GM06990 (cell line): ENCODE measurements at regions not wholly inside any gene's neighbourhood (a gene's known extent, or its start where the extent isn't known, plus 50 kb on each side); places are given as distances from the start of the nearest gene placed in this dataset.
"Not testable (repeated sequence)": the region's sequence is repeated elsewhere in the genome, so short reads cannot be mapped to it uniquely, and the experiment has no call there.

Experiments
- DNase-seq: peaks from one replicate; pipeline ENCODE4 v3.0.0-alpha.2; 2011; ENCODE audit not compliant: insufficient read length; ENCODE audit errors: extremely low read depth
- H3K27me3 ChIP-seq: replicated peaks from 2 replicates; pipeline ENCODE4 v1.6.0; 2011; ENCODE audit warnings: low read length; ENCODE audit not compliant: control insufficient read depth, insufficient read depth
- H3K36me3 ChIP-seq: 2 replicates; pipeline ENCODE4 v1.5.1; 2011; ENCODE audit warnings: low read length; ENCODE audit not compliant: control insufficient read depth, insufficient read depth
- H3K4me3 ChIP-seq: replicated peaks from 2 replicates; pipeline ENCODE4 v1.5.1; 2011; ENCODE audit warnings: low read depth, mild to moderate bottlenecking, control low read depth, low read length
- CTCF ChIP-seq: IDR thresholded peaks from 2 replicates; pipeline ENCODE4 v1.5.1; 2011; ENCODE audit warnings: low read length, control low read depth, mild to moderate bottlenecking, inconsistent platforms; ENCODE audit not compliant: insufficient read depth, poor library complexity, severe bottlenecking

GRCh38 chr5:85651731-85652130 is 966.0 kb upstream of the COX7C start:
- Histone ChIP-seq H3K36me3 (no peaks in the 10 kb centered on the region), H3K27me3 (no peaks in the 10 kb centered on the region)
- no peak for TF ChIP-seq CTCF

GRCh38 chr5:85654144-85654543 is 963.6 kb upstream of the COX7C start:
- not testable (repeated sequence) for DNase-seq, H3K4me3 ChIP-seq, H3K36me3 ChIP-seq, H3K27me3 ChIP-seq

More at GRCh38 chr5:85651731-85652130, 966.0 kb upstream of the COX7C start:
- H3K4me3 ChIP-seq = no peak overlapping the region
- no peak for DNase-seq

- no peaks in the 10 kb centered on the region for H3K36me3 ChIP-seq
- TF ChIP-seq CTCF = no peak
- H3K27me3 ChIP-seq = no peaks in the 10 kb centered on the region
- no peak overlapping the region for H3K4me3 ChIP-seq
- DNase-seq = no peak
Observed at GRCh38 chr5:85656050-85656449, 961.7 kb upstream of the COX7C start.

GRCh38 chr5:85657328-85657727 is 960.4 kb upstream of the COX7C start:
- not testable (repeated sequence) for H3K36me3 ChIP-seq, H3K4me3 ChIP-seq, DNase-seq, H3K27me3 ChIP-seq

GRCh38 chr5:85662969-85663707 is 954.6 kb upstream of the COX7C start:
- not testable (repeated sequence) for H3K27me3 ChIP-seq, DNase-seq, H3K4me3 ChIP-seq, H3K36me3 ChIP-seq

GRCh38 chr5:85663708-85664031 is 954.1 kb upstream of the COX7C start:
- Histone ChIP-seq H3K27me3 (no peaks in the 10 kb centered on the region), H3K36me3 (no peaks in the 10 kb centered on the region), H3K4me3 (no peak overlapping the region)
- no peak for DNase-seq
- no peak for TF ChIP-seq CTCF

GRCh38 chr5:85670417-85670816 is 947.3 kb upstream of the COX7C start:
- no peak for TF ChIP-seq CTCF
- H3K27me3 ChIP-seq = no peaks in the 10 kb centered on the region
- no peak overlapping the region for H3K4me3 ChIP-seq
- no peaks in the 10 kb centered on the region for H3K36me3 ChIP-seq
- no peak for DNase-seq
